ENCODE measurements at regions not wholly inside any gene's neighbourhood (a gene's known extent, or its start where the extent isn't known, plus 50 kb on each side); places are given as distances from the start of the nearest gene placed in this dataset.

DNA sequence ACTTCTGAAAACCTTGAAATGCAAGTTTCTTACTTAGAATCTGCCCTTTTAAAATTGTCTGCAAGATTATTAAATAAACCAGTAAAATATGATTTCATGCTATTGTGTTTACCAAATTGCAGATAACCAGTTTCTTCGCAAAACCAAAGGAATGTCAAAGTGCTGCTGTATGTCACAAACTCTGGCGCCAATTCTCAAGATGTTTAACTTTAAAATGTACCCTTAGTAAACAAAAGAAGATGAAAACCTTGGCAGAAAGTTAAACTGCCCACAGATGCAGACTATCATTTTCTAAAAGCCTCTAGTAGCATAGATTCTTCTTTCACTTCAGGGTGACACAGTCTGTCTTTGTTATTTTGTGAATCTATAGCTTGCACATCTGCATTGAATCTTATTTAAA lies 189.2 kb downstream of the SLITRK6 start:
- CTCF ChIA-PET = interaction anchor here (0.6 kb wide), 1 partner anchor 1442 kb away, joined by 4 read pairs; no protein-coding TSS in a partner anchor
- TF ChIP-seq, protein P1, sequence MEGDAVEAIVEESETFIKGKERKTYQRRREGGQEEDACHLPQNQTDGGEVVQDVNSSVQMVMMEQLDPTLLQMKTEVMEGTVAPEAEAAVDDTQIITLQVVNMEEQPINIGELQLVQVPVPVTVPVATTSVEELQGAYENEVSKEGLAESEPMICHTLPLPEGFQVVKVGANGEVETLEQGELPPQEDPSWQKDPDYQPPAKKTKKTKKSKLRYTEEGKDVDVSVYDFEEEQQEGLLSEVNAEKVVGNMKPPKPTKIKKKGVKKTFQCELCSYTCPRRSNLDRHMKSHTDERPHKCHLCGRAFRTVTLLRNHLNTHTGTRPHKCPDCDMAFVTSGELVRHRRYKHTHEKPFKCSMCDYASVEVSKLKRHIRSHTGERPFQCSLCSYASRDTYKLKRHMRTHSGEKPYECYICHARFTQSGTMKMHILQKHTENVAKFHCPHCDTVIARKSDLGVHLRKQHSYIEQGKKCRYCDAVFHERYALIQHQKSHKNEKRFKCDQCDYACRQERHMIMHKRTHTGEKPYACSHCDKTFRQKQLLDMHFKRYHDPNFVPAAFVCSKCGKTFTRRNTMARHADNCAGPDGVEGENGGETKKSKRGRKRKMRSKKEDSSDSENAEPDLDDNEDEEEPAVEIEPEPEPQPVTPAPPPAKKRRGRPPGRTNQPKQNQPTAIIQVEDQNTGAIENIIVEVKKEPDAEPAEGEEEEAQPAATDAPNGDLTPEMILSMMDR (IDR thresholded peaks at IDR 0.05; ENCODE audit: control extremely low read depth, extremely low read depth, low read depth, missing control alignments) = no peak
- POLR2A ChIA-PET = no interaction called here
- no peak for DNase-seq (ENCODE audit: extremely low spot score)

DNA sequence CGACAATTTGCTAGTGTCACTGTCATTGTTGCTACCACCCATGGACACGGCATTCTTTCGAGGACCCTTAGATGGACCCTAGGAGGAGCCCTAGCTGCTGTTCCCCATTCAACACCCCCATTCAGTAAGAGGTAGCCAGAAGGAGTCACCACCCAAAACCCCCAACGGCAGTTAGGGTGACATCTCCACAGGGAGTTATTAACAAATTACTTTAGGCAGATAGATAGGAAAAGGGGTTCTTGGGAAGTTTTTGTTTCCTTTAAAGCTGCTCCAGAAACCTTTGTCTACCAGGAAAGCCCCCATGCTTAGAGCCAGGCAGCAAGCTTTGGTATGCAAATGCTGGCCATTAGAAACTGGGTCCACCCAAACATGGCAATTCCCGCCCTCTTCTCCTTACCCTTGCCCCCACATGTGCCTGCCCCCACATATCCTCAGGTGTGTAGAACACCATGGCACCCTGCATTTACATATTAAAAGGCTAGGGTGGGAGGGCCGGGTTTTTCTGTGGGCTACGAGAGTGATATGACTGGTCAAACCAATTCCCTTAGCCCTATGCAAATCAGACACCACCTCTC lies 190.9 kb downstream of the SLITRK6 start:
- CTCF ChIA-PET = no interaction called here
- TF ChIP-seq, protein P1 (IDR thresholded peaks at IDR 0.05; ENCODE audit: control extremely low read depth, extremely low read depth, low read depth, missing control alignments) = no peak
- no peak for DNase-seq (ENCODE audit: extremely low spot score)
- POLR2A ChIA-PET = no interaction called here

DNA sequence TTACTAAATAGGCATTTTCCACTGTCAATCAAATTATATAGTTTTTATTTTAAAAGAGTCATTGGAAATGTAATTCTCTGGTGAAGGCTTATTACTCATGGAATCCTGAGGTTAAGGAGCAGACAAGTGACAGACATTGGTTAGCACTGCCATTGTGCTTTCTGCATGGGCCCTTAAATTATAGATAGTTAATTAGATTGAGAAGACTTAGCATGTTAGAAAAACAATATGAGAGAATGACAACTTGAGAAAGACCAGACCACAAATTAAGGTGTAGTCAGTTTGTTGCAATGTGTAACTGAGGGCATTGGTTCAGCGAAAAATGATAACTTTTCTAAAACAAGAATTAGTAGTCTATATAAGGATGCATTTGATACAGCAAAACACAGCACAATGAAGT lies 195.5 kb downstream of the SLITRK6 start:
- ChIA-PET CTCF (no interaction called here), POLR2A (no interaction called here)
- TF ChIP-seq, protein P1 (IDR thresholded peaks at IDR 0.05; ENCODE audit: control extremely low read depth, extremely low read depth, low read depth, missing control alignments) = no peak
- no peak for DNase-seq (ENCODE audit: extremely low spot score)

DNA sequence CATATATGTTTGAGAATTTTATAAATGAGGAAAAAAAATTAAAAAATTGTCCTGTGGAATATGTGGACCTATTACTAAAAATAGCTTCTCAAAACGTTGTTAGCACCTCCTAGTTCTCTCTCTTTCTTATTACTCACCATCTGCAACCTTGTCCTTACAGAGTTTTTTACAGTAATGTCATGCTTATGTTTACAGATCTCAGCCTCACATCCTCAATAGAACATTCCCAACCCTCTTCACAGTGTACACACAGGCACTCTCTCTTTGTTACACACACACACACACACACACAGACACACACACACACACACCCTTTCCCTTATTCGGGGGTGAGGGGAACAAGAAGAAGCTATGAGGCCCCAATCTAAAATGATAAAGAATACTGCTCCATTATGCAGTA lies 197.7 kb downstream of the SLITRK6 start:
- ChIA-PET POLR2A (no interaction called here), CTCF (interaction anchor here (1.0 to 1.4 kb wide), 2 partner anchors 8 to 12 kb away, joined by 3 read pairs; no protein-coding TSS in a partner anchor)
- TF ChIP-seq, protein P1 (IDR thresholded peaks at IDR 0.05; ENCODE audit: control extremely low read depth, extremely low read depth, low read depth, missing control alignments) = no peak
- no peak for DNase-seq (ENCODE audit: extremely low spot score)

DNA sequence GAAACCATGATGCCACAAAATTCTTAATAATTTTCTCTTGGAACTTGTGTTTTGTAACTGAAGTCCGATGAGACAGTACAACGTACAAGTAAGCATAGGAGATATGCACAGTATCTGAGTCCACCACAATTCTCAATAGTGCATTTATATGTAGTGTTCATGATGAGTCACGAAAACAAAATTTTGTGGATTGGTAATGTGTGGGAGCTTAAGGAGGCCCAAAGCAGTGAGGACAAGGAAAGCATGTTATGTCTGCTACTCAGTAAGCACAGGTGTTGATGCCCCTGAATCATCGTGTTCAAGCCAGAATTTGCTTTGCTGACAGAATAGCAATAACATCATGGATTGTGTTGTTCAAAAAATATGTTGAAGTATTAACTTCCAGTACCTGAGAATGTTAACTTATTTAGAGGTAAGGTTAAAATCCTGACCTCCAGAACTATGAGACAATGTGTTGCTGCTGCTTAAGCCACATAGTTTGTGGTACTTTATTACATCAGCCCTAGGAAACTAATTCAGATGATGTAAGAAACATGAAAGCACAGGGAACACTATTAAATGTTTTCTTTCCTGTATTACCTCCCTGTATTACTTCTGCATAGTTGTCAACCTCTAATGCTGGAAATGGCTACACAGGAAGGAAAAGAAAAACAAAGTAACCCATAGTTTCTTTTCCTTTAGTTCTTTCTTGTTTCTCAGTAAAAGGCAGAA lies 201.3 kb downstream of the SLITRK6 start:
- TF ChIP-seq, protein P1 (IDR thresholded peaks at IDR 0.05; ENCODE audit: control extremely low read depth, extremely low read depth, low read depth, missing control alignments) = no peak
- no peak for DNase-seq (ENCODE audit: extremely low spot score)
- CTCF ChIA-PET = no interaction called here
- POLR2A ChIA-PET = no interaction called here

DNA sequence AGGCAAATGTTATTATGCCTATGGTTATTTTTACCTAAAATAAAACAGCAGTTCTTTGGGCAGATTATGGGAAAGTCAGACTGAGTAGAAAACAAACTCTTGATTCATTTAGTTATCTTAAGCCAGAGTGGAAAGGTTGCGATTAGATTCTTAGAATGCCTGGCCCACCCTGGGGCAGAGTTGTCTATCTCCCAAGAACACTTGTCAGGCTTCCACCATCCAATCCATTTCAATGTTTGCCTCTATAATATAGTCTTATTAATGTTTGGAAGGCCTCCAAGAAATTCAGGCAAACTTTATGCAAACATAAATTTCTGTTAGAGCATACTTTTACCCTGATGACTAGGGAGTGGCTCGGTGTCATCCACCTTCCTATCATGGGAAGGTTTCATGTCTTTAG lies 207.0 kb downstream of the SLITRK6 start:
- ChIA-PET POLR2A (no interaction called here), CTCF (no interaction called here)
- DNase-seq (ENCODE audit: extremely low spot score) = no peak
- TF ChIP-seq, protein P1 (IDR thresholded peaks at IDR 0.05; ENCODE audit: control extremely low read depth, extremely low read depth, low read depth, missing control alignments) = no peak

Measured in GM10248 (cell line).